Activated CD8-positive, alpha-beta T cell treated with anti-CD3 and anti-CD28 coated beads for 36 hours (primary cell): ENCODE measurements at regions not wholly inside any gene's neighbourhood (a gene's known extent, or its start where the extent isn't known, plus 50 kb on each side); places are given as distances from the start of the nearest gene placed in this dataset.

Experiments used
- ATAC-seq: fragments of 200-7000 bp; cut with Tn5 transposase; one replicate; pipeline ENCODE4 v1.10.0; 2021; ENCODE audit warnings: mild to moderate bottlenecking, moderate library complexity
- CTCF ChIA-PET: fragments of 350-600 bp; sonication (Branson Sonifier 250); formaldehyde crosslinking; loops from one replicate; lab custom pipeline; 2021; ENCODE audit warnings: antibody characterized with exemption; lab: Charles Lee
- POLR2A ChIA-PET: fragments of 350-600 bp; sonication (Branson Sonifier 250); formaldehyde crosslinking; loops from one replicate; lab custom pipeline; 2021; ENCODE audit warnings: antibody characterized with exemption; lab: Charles Lee
- DNase-seq: peaks from one replicate; pipeline ENCODE4 v3.0.0-alpha.2; 2020
- H3K27ac Mint-ChIP-seq: one replicate; pipeline ENCODE4 v1.8.0; 2021; ENCODE audit warnings: mild to moderate bottlenecking, mixed read lengths
- H3K27me3 Mint-ChIP-seq: one replicate; pipeline ENCODE4 v1.8.0; 2021; ENCODE audit warnings: mixed read lengths
- H3K36me3 Mint-ChIP-seq: one replicate; pipeline ENCODE4 v1.8.0; 2021; ENCODE audit warnings: low read depth, mixed read lengths
- H3K4me1 Mint-ChIP-seq: one replicate; pipeline ENCODE4 v1.8.0; 2021; ENCODE audit warnings: low read depth, mixed read lengths
- H3K4me3 Mint-ChIP-seq: one replicate; pipeline ENCODE4 v1.8.0; 2021; ENCODE audit warnings: mild to moderate bottlenecking, moderate library complexity, mixed read lengths
- H3K9me3 Mint-ChIP-seq: one replicate; pipeline ENCODE4 v1.8.0; 2021; ENCODE audit warnings: mixed read lengths
- CTCF ChIP-seq: fragments of 200-600 bp; IDR thresholded peaks from one replicate; pipeline ENCODE4 v1.8.0; 2022; ENCODE audit warnings: antibody characterized with exemption, mild to moderate bottlenecking
- intact Hi-C: fragments of 100-400 bp; cut with micrococcal nuclease; formaldehyde crosslinking; loops from one replicate; pipeline ENCODE4 v1.10.0; 2022

DNA sequence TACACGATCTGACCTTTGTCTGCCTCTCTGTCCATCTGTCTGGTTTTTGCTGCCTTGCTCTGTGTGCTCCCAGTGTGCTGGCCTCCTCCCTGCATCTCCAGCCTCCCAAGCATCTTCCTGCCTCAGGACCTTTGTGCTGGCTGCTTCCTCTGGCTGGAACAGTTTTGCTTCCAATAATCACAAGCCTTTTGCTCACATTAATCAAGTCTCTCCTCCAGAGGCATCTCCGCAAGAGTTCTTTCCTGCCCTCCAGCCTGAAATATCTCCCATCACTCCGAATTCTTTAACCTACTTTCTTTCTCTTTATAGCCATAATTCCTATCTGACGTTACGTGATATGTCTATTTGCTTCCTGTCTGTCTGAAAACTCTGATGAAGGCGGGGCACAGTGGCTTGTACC, 267.1 kb downstream of the ABCC12 start:
- Mint-ChIP-seq H3K27ac (no peak overlapping the region), H3K27me3 (peaks cover 9% of the 10 kb centered on the region), H3K4me3 (no peak overlapping the region), H3K9me3 (peaks cover 1% of the 10 kb centered on the region), H3K4me1 (no peaks in the 10 kb centered on the region), H3K36me3 (no peaks in the 10 kb centered on the region)
- CTCF ChIA-PET: no interaction called here
- intact Hi-C loops: no loop called here
- POLR2A ChIA-PET: no interaction called here
- DNase-seq (no peak), ATAC-seq (no peak)
- no peak for TF ChIP-seq CTCF

GRCh38 chr16:47888142-47888541, 267.7 kb downstream of the ABCC12 start:
- no peak for ATAC-seq
- intact Hi-C loops: no loop called here
- ChIA-PET CTCF (no interaction called here), POLR2A (no interaction called here)
- TF ChIP-seq CTCF: no peak
- Mint-ChIP-seq H3K4me1 (no peaks in the 10 kb centered on the region), H3K27ac (no peak overlapping the region), H3K27me3 (peaks cover 11% of the 10 kb centered on the region), H3K4me3 (no peak overlapping the region), H3K36me3 (no peaks in the 10 kb centered on the region), H3K9me3 (peaks cover 1% of the 10 kb centered on the region)
- DNase-seq: no peak

- no peak for TF ChIP-seq CTCF
- no peak for ATAC-seq
- DNase-seq: no peak
- intact Hi-C loops: no loop called here
- no peak overlapping the region for H3K4me3 Mint-ChIP-seq
- ChIA-PET CTCF (no interaction called here), POLR2A (no interaction called here)
- H3K36me3 Mint-ChIP-seq: no peaks in the 10 kb centered on the region
- H3K27me3 Mint-ChIP-seq: peaks cover 11% of the 10 kb centered on the region
- H3K9me3 Mint-ChIP-seq: peaks cover 1% of the 10 kb centered on the region
- H3K4me1 Mint-ChIP-seq: no peaks in the 10 kb centered on the region
- no peak overlapping the region for H3K27ac Mint-ChIP-seq
Measured at GRCh38 chr16:47887496-47887895, 268.3 kb downstream of the ABCC12 start.

- ChIA-PET CTCF (no interaction called here), POLR2A (no interaction called here)
- no peak for TF ChIP-seq CTCF
Measured at GRCh38 chr16:47886631-47887415, 269.0 kb downstream of the ABCC12 start.

GRCh38 chr16:47886139-47886538, 269.7 kb downstream of the ABCC12 start:
- H3K36me3 Mint-ChIP-seq: no peaks in the 10 kb centered on the region
- ATAC-seq (no peak), DNase-seq (no peak)
- no peak for TF ChIP-seq CTCF
- peaks cover 1% of the 10 kb centered on the region for H3K9me3 Mint-ChIP-seq
- intact Hi-C loops: no loop called here
- peaks cover 11% of the 10 kb centered on the region for H3K27me3 Mint-ChIP-seq
- POLR2A ChIA-PET: no interaction called here
- CTCF ChIA-PET: no interaction called here
- H3K4me3 Mint-ChIP-seq: no peak overlapping the region
- no peaks in the 10 kb centered on the region for H3K4me1 Mint-ChIP-seq
- H3K27ac Mint-ChIP-seq: no peak overlapping the region

More at GRCh38 chr16:47886631-47887415, 269.0 kb downstream of the ABCC12 start:
- no peak for DNase-seq
- Mint-ChIP-seq H3K27ac (no peak overlapping the region), H3K9me3 (peaks cover 1% of the 10 kb centered on the region), H3K36me3 (no peaks in the 10 kb centered on the region), H3K4me1 (no peaks in the 10 kb centered on the region), H3K4me3 (no peak overlapping the region), H3K27me3 (peaks cover 11% of the 10 kb centered on the region)
- intact Hi-C loops: no loop called here
- ATAC-seq: no peak
